ENCODE measurements at regions not wholly inside any gene's neighbourhood (a gene's known extent, or its start where the extent isn't known, plus 50 kb on each side); places are given as distances from the start of the nearest gene placed in this dataset.

DNA sequence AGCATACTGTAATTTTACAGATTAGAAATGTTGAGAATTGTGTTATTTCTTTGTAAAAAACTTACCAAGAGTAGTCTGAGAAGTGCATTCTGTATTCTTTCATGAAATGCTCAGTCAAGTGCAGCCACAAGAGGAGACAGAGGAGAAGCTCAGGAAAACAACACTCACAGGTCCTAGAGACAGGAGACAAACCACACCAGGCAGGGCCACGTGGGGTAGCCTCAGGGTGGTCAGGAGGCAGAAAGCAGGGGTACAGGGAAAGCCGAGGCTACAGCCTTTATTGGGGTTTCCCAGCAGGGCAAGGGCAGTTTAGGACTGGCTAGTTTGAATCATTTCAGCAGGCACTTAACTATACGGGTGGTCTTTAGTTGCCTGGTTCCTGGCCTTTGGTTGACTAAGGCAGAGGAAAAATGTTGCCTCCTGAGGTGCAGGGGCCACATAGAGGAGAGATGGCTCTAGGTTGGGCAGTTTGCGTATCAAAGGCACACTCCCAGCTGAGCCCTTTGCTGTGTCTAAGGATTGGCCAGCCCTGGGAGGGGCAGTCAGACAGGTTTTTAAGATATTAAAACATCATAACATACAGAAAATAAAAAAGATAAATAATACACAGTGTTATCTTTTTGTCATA, 230.9 kb upstream of the ANKRD55 start:
- TF ChIP-seq, protein P1, sequence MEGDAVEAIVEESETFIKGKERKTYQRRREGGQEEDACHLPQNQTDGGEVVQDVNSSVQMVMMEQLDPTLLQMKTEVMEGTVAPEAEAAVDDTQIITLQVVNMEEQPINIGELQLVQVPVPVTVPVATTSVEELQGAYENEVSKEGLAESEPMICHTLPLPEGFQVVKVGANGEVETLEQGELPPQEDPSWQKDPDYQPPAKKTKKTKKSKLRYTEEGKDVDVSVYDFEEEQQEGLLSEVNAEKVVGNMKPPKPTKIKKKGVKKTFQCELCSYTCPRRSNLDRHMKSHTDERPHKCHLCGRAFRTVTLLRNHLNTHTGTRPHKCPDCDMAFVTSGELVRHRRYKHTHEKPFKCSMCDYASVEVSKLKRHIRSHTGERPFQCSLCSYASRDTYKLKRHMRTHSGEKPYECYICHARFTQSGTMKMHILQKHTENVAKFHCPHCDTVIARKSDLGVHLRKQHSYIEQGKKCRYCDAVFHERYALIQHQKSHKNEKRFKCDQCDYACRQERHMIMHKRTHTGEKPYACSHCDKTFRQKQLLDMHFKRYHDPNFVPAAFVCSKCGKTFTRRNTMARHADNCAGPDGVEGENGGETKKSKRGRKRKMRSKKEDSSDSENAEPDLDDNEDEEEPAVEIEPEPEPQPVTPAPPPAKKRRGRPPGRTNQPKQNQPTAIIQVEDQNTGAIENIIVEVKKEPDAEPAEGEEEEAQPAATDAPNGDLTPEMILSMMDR (IDR thresholded peaks at IDR 0.05; ENCODE audit: extremely low read depth, missing control alignments) = no peak
- DNase-seq (ENCODE audit: low spot score) = no peak

DNA sequence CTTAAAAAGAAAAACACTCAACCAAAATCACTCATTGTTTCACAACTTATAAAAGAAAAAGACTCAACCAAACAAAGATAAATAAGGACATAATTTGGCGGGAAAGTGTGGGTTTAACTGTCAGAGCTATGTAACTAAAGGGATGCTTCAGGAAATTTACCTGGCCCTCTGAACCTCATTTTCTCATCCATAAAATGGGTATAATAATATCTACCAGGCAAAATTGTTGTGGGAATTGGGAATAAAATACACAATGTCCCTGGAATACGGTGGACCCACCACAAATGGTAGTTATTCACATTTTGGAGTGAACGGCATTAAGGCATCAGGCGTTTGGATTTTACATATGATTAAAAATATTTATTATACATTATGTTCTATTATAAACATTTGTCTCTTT, 228.5 kb upstream of the ANKRD55 start:
- TF ChIP-seq, protein P1 (IDR thresholded peaks at IDR 0.05; ENCODE audit: extremely low read depth, missing control alignments) = no peak
- DNase-seq (ENCODE audit: low spot score) = no peak

DNA sequence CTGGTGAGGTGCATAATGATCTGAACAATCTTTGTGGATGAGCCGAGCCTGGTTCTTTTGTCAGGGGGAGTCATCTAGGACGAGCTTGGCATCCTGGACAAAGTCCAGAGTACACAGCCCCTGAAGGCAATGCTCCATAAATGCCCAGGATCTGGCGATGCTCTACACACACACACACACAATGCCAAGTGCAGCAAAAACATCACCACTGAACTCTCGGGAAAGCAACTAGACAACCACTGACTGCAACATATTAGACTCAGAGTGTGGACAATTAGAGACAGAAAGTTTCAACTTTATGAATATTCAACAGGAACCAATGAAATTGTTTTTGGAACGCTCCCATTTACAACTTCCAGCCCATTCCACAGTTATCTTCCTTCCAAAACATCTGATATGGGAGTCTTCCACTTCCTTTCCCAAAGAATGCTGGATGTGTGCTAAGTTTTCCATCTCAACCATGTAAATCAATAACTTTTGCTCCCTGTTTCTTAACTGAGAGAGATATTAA, 227.6 kb upstream of the ANKRD55 start:
- DNase-seq (ENCODE audit: low spot score) = no peak
- TF ChIP-seq, protein P1 (IDR thresholded peaks at IDR 0.05; ENCODE audit: extremely low read depth, missing control alignments) = no peak

DNA sequence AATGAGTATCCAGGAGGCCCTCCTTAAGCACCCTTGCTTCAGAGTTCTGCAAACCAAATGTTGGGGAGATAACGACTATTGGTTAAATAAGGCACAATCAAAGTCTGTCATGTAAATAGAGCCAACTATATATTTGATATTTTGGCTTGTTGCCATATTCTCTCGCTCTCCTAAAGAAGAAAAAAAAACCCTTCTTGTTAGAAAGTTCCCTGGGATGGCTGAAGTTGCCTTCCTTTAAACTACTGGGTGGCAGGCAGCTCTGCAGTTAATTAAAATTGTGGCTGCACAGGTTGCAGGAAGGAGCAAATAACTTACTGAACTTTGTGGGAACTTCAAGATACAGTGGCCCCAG, 227.0 kb upstream of the ANKRD55 start:
- TF ChIP-seq, protein P1 (IDR thresholded peaks at IDR 0.05; ENCODE audit: extremely low read depth, missing control alignments) = no peak

DNA sequence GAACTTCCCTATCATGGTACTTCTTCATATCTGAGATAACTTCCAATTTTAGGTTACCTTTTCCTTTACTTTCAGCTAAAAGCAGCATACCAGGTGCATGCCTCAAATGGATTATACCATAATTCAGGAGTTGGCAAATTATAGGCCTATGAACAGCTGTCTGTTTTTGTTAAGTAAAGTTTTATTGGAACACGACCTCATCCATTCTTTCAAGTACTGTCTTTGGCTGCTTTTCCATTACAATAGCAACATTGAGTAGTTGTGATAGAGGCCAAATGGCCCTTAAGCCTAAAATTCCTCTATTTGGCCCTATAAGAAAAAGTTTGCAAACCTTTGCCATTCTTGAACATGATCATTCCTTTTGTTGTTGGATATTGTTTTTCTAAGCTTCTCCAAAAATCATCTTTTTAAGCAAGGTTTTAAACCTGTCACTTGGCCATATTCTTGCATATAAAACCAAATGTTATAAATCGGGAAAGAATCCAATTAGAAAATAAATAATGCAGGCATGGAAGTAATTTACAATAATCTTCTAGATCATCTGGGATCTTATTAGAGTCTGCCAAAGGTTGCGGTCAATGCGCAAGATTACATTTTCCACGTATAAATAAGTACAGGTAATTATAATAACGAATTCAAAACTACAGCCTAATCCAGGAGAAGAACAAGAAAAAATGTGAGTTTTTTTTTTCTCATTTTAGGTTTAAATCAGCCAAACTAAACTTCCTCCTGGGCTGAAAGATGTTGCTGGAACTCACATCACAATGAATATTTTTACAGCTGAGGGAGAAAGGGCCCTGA, 226.5 kb upstream of the ANKRD55 start:
- DNase-seq (ENCODE audit: low spot score) = no peak
- TF ChIP-seq, protein P1 (IDR thresholded peaks at IDR 0.05; ENCODE audit: extremely low read depth, missing control alignments) = no peak

More for the DNA sequence above, 227.0 kb upstream of the ANKRD55 start:
- no peak for DNase-seq (ENCODE audit: low spot score)

DNA sequence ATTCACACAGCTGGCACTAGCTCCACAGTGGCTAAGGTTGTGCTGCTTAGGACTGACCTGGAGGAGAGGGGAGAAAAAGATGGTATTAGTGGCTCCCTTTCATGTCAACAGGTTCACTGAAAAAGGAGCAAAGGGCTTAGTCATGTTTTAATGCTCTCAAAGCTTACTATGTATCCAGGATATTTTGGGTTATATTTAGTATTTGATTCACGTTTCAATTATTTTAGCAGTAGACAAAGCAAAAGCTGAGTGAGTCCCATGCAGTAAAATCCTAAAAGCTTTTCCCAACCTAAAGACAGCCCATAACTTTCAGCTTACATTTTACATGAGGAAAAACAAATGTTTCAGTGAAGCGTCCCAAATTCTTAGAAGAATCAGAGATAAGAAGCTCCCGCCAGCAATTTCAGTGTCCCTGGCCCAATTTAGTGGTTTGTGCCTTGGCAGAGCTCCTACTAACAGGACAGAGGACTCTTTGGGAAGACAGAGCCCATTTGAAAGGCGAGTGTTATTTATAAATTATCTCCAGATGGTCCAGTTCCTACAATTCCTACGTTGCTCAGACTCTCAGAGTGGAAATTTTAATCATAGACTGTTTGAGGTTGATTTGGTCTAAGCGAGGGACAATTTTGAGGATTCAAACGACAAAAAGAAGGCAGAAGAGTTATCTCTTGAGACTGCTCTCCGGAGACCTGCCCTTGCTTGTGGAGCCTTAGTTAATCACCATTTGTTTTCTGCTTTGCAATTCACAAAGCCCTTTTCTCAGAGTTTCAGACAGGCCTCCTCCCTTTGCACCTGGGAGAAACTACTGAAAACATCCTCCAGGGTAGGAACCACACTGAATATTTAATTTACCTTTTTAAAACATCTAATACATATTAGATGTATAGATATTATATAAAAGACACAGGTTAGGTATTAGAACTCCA, 225.0 kb upstream of the ANKRD55 start:
- TF ChIP-seq, protein P1 (IDR thresholded peaks at IDR 0.05; ENCODE audit: extremely low read depth, missing control alignments) = no peak
- no peak for DNase-seq (ENCODE audit: low spot score)

All from GM20000 (cell line).